Smooth muscle cell (in vitro differentiated cells): ENCODE measurements at regions not wholly inside any gene's neighbourhood (a gene's known extent, or its start where the extent isn't known, plus 50 kb on each side); places are given as distances from the start of the nearest gene placed in this dataset.

Source experiments
- DNase-seq: peaks from one replicate; lab custom pipeline; 2025; ENCODE audit not compliant: unreplicated experiment; lab: John Stamatoyannopoulos, UW
- H2AFZ ChIP-seq: fragments of 200-600 bp; sonication (generic); 2 replicates; pipeline ENCODE4 v1.6.0; 2016; ENCODE audit warnings: antibody characterized with exemption, low read depth, mild to moderate bottlenecking
- H3F3A ChIP-seq: fragments of 200-600 bp; sonication (generic); 2 replicates; pipeline ENCODE4 v1.6.0; 2017; ENCODE audit warnings: antibody characterized with exemption, low read depth
- H3K27ac ChIP-seq: fragments of 200-600 bp; sonication (generic); 2 replicates; pipeline ENCODE4 v1.5.1; 2016; ENCODE audit warnings: low read depth, mild to moderate bottlenecking
- H3K27me3 ChIP-seq: fragments of 200-600 bp; sonication (generic); 2 replicates; pipeline ENCODE4 v1.6.1; 2016; ENCODE audit warnings: low read depth, mild to moderate bottlenecking
- H3K36me3 ChIP-seq: fragments of 200-600 bp; sonication (generic); 2 replicates; pipeline ENCODE4 v1.5.1; 2016; ENCODE audit warnings: low read depth
- H3K4me1 ChIP-seq: fragments of 200-600 bp; sonication (generic); 2 replicates; pipeline ENCODE4 v1.5.1; 2016; ENCODE audit warnings: low read depth
- H3K4me2 ChIP-seq: fragments of 200-600 bp; sonication (generic); 2 replicates; pipeline ENCODE4 v1.6.0; 2016; ENCODE audit warnings: mild to moderate bottlenecking
- H3K4me3 ChIP-seq: fragments of 200-600 bp; sonication (generic); 2 replicates; pipeline ENCODE4 v1.5.1; 2016; ENCODE audit warnings: mild to moderate bottlenecking
- H3K79me2 ChIP-seq: fragments of 200-600 bp; sonication (generic); 2 replicates; pipeline ENCODE4 v1.6.0; 2016; ENCODE audit warnings: low read depth, mild to moderate bottlenecking
- H3K9ac ChIP-seq: fragments of 200-600 bp; sonication (generic); 2 replicates; pipeline ENCODE4 v1.6.0; 2016; ENCODE audit warnings: low read depth
- H3K9me3 ChIP-seq: fragments of 200-600 bp; sonication (generic); replicated peaks from 2 replicates; pipeline ENCODE4 v1.5.1; 2016; ENCODE audit warnings: low read depth
- H4K20me1 ChIP-seq: fragments of 200-600 bp; sonication (generic); 2 replicates; pipeline ENCODE4 v1.6.0; 2016; ENCODE audit warnings: low read depth
- WGBS: methylation state at CpG from one replicate; pipeline ENCODE4 v1.1.7; 2016; ENCODE audit warnings: low lambda C conversion rate; 5-methylcytosine and 5-hydroxymethylcytosine counted together
- TF ChIP-seq, protein P1 (sequence below): fragments of 200-600 bp; sonication (generic); IDR thresholded peaks from 2 replicates; pipeline ENCODE4 v1.5.1; 2017; ENCODE audit warnings: borderline replicate concordance, mild to moderate bottlenecking, antibody characterized with exemption; ENCODE audit not compliant: insufficient read depth, poor library complexity, severe bottlenecking

DNA sequence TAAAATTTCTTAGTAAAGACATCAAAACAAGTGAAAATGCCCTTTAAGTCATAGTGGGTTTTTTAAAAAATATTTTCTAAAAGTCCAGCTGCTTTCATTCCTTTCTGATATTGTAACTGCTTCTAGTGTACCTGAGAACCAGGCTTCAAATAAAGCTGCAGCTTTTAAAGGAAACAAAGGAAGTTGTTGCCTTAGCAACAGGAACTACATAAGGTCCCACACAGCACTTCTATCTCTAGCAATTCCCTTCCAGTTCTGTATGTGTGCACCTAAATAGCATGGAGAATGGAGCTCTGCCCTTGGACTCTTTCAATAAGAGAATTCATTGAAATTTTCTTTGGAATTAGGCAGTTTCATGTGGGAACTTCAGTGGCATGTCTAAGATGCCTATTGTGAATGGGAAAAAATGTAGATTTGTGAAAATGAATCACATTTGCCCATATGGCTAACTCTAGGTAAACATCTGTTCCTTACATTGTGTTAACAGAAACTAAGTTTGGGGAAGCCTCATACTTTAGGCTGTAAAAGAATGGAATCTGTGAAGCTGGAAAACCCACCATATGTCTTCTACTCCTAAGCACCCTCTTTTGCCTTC, 206.4 kb downstream of the KIF2B start:
- Histone ChIP-seq H3K36me3 (no peaks in the 10 kb centered on the region), H3K4me2 (no peak overlapping the region), H3K27me3 (no peaks in the 10 kb centered on the region), H3K4me1 (no peaks in the 10 kb centered on the region), H3F3A (no peaks in the 10 kb centered on the region), H3K9me3 (no peaks in the 10 kb centered on the region), H3K27ac (peak overlapping the region; percentile 15), H3K79me2 (no peaks in the 10 kb centered on the region), H4K20me1 (no peaks in the 10 kb centered on the region), H2AFZ (no peak overlapping the region), H3K9ac (no peak overlapping the region), H3K4me3 (no peak overlapping the region)
- DNase-seq: no peak
- TF ChIP-seq, protein P1, sequence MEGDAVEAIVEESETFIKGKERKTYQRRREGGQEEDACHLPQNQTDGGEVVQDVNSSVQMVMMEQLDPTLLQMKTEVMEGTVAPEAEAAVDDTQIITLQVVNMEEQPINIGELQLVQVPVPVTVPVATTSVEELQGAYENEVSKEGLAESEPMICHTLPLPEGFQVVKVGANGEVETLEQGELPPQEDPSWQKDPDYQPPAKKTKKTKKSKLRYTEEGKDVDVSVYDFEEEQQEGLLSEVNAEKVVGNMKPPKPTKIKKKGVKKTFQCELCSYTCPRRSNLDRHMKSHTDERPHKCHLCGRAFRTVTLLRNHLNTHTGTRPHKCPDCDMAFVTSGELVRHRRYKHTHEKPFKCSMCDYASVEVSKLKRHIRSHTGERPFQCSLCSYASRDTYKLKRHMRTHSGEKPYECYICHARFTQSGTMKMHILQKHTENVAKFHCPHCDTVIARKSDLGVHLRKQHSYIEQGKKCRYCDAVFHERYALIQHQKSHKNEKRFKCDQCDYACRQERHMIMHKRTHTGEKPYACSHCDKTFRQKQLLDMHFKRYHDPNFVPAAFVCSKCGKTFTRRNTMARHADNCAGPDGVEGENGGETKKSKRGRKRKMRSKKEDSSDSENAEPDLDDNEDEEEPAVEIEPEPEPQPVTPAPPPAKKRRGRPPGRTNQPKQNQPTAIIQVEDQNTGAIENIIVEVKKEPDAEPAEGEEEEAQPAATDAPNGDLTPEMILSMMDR: no peak

- TF ChIP-seq, protein P1: no peak
- Histone ChIP-seq H3F3A (no peaks in the 10 kb centered on the region), H3K4me2 (no peak overlapping the region), H3K9ac (no peak overlapping the region), H3K79me2 (no peaks in the 10 kb centered on the region), H2AFZ (no peak overlapping the region), H3K9me3 (no peaks in the 10 kb centered on the region), H3K4me1 (no peaks in the 10 kb centered on the region), H3K27me3 (no peaks in the 10 kb centered on the region), H4K20me1 (no peaks in the 10 kb centered on the region), H3K36me3 (no peaks in the 10 kb centered on the region), H3K27ac (no peak overlapping the region), H3K4me3 (no peak overlapping the region)
- WGBS: 82% methylated on average over 5 of the region's 5 CpGs
- no peak for DNase-seq
These were observed 207.3 kb downstream of the KIF2B start for GRCh38 chr17:54029986-54030385.

GRCh38 chr17:54046570-54046969, 223.8 kb downstream of the KIF2B start:
- Histone ChIP-seq H4K20me1 (no peaks in the 10 kb centered on the region), H3K36me3 (no peaks in the 10 kb centered on the region)
- TF ChIP-seq, protein P1: no peak

DNA sequence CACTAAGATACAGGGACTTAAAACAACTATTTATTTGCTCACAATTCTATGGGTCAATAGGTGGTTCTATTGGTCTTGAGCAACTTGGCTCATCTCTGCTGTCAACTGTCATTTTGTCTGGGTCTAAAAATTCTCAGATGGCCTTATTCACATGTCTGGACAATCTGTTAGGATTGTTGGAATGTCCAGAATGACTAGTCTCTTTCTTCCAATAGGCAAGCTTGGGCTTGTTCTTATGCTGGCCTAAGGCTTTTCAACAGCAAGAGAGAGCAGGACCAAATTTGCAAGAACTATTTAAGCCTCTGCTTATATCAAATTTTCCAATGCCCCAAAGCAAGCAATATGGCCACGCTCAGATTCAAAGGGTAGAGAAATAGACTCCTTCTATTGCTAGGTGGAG, 240.9 kb downstream of the KIF2B start:
- H3K36me3 ChIP-seq: no peaks in the 10 kb centered on the region
- no peak overlapping the region for H3K9ac ChIP-seq
- no peak for DNase-seq
- no peaks in the 10 kb centered on the region for H3K79me2 ChIP-seq
- H3K9me3 ChIP-seq: no peaks in the 10 kb centered on the region
- H3K4me3 ChIP-seq: no peak overlapping the region
- H3K27ac ChIP-seq: no peak overlapping the region
- H2AFZ ChIP-seq: no peak overlapping the region
- no peak overlapping the region for H3K4me2 ChIP-seq
- no peaks in the 10 kb centered on the region for H3K27me3 ChIP-seq
- no peaks in the 10 kb centered on the region for H3K4me1 ChIP-seq
- no peaks in the 10 kb centered on the region for H3F3A ChIP-seq
- H4K20me1 ChIP-seq: no peaks in the 10 kb centered on the region
- WGBS: 83% methylated on average over 1 of the region's 1 CpG
- TF ChIP-seq, protein P1: no peak

More at GRCh38 chr17:54046570-54046969, 223.8 kb downstream of the KIF2B start:
- no peak overlapping the region for H3K27ac ChIP-seq
- no peak overlapping the region for H2AFZ ChIP-seq
- H3K4me3 ChIP-seq: no peak overlapping the region
- H3F3A ChIP-seq: no peaks in the 10 kb centered on the region
- peaks cover 4% of the 10 kb centered on the region for H3K9me3 ChIP-seq
- no peak for DNase-seq
- no peak overlapping the region for H3K4me2 ChIP-seq
- no peaks in the 10 kb centered on the region for H3K79me2 ChIP-seq
- no peaks in the 10 kb centered on the region for H3K4me1 ChIP-seq
- no peak overlapping the region for H3K9ac ChIP-seq
- H3K27me3 ChIP-seq: no peaks in the 10 kb centered on the region
- 95% methylated on average over 1 of the region's 1 CpG for WGBS
